ENCODE measurements at regions not wholly inside any gene's neighbourhood (a gene's known extent, or its start where the extent isn't known, plus 50 kb on each side); places are given as distances from the start of the nearest gene placed in this dataset.

DNA sequence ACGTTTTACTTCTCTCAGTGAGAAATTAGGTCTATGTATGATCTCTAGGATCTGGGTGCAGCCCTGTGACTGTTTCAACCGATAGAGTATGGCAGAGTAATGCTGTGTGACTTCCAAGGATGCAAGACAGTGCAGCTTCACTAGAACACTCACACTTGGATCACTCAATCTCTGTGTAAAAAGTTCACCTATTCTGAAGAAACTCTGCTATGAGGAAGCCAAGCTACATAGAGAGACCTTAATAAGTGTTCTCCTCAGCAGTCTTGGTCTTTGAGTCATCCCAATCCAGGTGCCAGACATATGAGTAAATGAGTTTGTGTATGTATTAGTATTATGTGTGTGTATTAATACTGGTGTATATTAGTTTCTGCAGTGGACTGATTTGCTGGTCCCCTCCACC, 335.0 kb downstream of the NR4A2 start:
- H3K27me3 Mint-ChIP-seq = no peaks in the 10 kb centered on the region
- no peak for DNase-seq
- H3K4me1 Mint-ChIP-seq = no peaks in the 10 kb centered on the region
- H3K36me3 ChIP-seq (replicated peaks in 1 of 2; ENCODE audit: control extremely low read depth in 1 of 2, control insufficient read depth in 1 of 2, extremely low read depth in 1 of 2, insufficient read depth in 2 of 2, low read length in 1 of 2) = no peaks in the 10 kb centered on the region
- H3K9me3 ChIP-seq (ENCODE audit: control extremely low read depth in 1 of 3, control insufficient read depth in 2 of 3, insufficient read depth in 1 of 3, low read length in 2 of 3) = no peaks in the 10 kb centered on the region
- H3K4me1 ChIP-seq (ENCODE audit: control insufficient read depth in 2 of 2, insufficient read depth in 2 of 2, low read length in 2 of 2) = no peaks in the 10 kb centered on the region
- no peak overlapping the region for H3K4me3 Mint-ChIP-seq
- no peaks in the 10 kb centered on the region for H3K79me2 ChIP-seq (ENCODE audit: control insufficient read depth, insufficient read depth, low read length)
- H3K27ac ChIP-seq (ENCODE audit: low read length in 2 of 2) = no peak overlapping the region
- H3K9ac ChIP-seq (ENCODE audit: low read length) = no peak overlapping the region
- ChIA-PET POLR2A (no interaction called here), CTCF (no interaction called here)
- no peak overlapping the region for H3K4me3 ChIP-seq (ENCODE audit: control extremely low read depth in 1 of 5, extremely low read depth in 1 of 5, insufficient read depth in 1 of 5, low read depth in 2 of 5, low read length in 4 of 5)
- no peaks in the 10 kb centered on the region for H3K9me3 Mint-ChIP-seq (ENCODE audit: insufficient read depth)
- no peak overlapping the region for H2AFZ ChIP-seq (ENCODE audit: insufficient read depth, low read depth, low read length, poor library complexity, severe bottlenecking)
- H3K27me3 ChIP-seq (replicated peaks in 1 of 4; ENCODE audit: control extremely low read depth in 1 of 4, control insufficient read depth in 3 of 4, insufficient read depth in 4 of 4, low read length in 3 of 4) = no peaks in the 10 kb centered on the region
- WGBS (ENCODE audit: insufficient coverage) = 80% methylated on average over 1 of the region's 2 CpGs
- H4K20me1 ChIP-seq (ENCODE audit: control insufficient read depth, insufficient read depth, low read length, poor library complexity, severe bottlenecking) = no peaks in the 10 kb centered on the region
- TF ChIP-seq CTCF (IDR thresholded peaks at IDR 0.05) = no peak
- no peak for TF ChIP-seq EZH2 (IDR thresholded peaks at IDR 0.05; ENCODE audit: borderline replicate concordance, insufficient read depth, low read depth, low read length, poor library complexity, severe bottlenecking)
- intact Hi-C loops (cut with micrococcal nuclease) = no loop called here
- no peak overlapping the region for H3K4me2 ChIP-seq (replicated peaks; ENCODE audit: low read depth, low read length, poor library complexity, severe bottlenecking)
- H3K27ac Mint-ChIP-seq = no peak overlapping the region
- no peak for ATAC-seq (ENCODE audit: low read depth)

DNA sequence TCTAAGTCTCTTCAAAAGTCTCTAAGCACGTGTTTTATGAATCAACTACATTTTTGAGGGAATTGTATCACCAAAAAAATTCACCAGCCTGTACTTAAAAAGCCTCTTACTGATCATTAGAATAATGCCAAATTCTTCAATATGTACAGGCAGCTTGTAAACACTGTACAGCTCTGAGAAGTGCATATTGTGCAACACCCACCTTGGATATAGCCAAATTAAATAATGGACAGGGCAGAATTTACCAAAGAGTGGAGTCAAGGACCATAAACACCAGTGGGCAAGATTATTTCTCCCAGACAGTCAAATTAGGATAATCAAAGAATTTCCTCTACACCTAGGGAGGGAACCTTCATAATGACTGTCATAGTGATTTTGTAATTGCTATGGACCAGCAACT, 338.2 kb downstream of the NR4A2 start:
- H3K4me1 Mint-ChIP-seq = no peaks in the 10 kb centered on the region

More for the DNA sequence above, 338.2 kb downstream of the NR4A2 start:
- DNase-seq (no peak), ATAC-seq (ENCODE audit: low read depth) (no peak)
- no peaks in the 10 kb centered on the region for H3K36me3 ChIP-seq (replicated peaks in 1 of 2; ENCODE audit: control extremely low read depth in 1 of 2, control insufficient read depth in 1 of 2, extremely low read depth in 1 of 2, insufficient read depth in 2 of 2, low read length in 1 of 2)
- H3K4me3 ChIP-seq (ENCODE audit: control extremely low read depth in 1 of 5, extremely low read depth in 1 of 5, insufficient read depth in 1 of 5, low read depth in 2 of 5, low read length in 4 of 5) = no peak overlapping the region
- H3K4me2 ChIP-seq (replicated peaks; ENCODE audit: low read depth, low read length, poor library complexity, severe bottlenecking) = no peak overlapping the region
- WGBS (ENCODE audit: insufficient coverage) = no CpG with 5 or more reads among the region's 1 CpG
- Mint-ChIP-seq H3K4me3 (no peak overlapping the region), H3K27me3 (no peaks in the 10 kb centered on the region), H3K27ac (no peak overlapping the region), H3K9me3 (ENCODE audit: insufficient read depth) (no peaks in the 10 kb centered on the region)
- no peaks in the 10 kb centered on the region for H3K9me3 ChIP-seq (ENCODE audit: control extremely low read depth in 1 of 3, control insufficient read depth in 2 of 3, insufficient read depth in 1 of 3, low read length in 2 of 3)
- no peak overlapping the region for H3K27ac ChIP-seq (ENCODE audit: low read length in 2 of 2)
- H3K4me1 ChIP-seq (ENCODE audit: control insufficient read depth in 2 of 2, insufficient read depth in 2 of 2, low read length in 2 of 2) = no peaks in the 10 kb centered on the region
- intact Hi-C loops (cut with micrococcal nuclease) = no loop called here
- no peaks in the 10 kb centered on the region for H4K20me1 ChIP-seq (ENCODE audit: control insufficient read depth, insufficient read depth, low read length, poor library complexity, severe bottlenecking)
- TF ChIP-seq EZH2 (IDR thresholded peaks at IDR 0.05; ENCODE audit: borderline replicate concordance, insufficient read depth, low read depth, low read length, poor library complexity, severe bottlenecking) (no peak), CTCF (IDR thresholded peaks at IDR 0.05) (no peak)
- no peak overlapping the region for H3K9ac ChIP-seq (ENCODE audit: low read length)
- no peaks in the 10 kb centered on the region for H3K79me2 ChIP-seq (ENCODE audit: control insufficient read depth, insufficient read depth, low read length)
- ChIA-PET CTCF (no interaction called here), POLR2A (no interaction called here)
- H2AFZ ChIP-seq (ENCODE audit: insufficient read depth, low read depth, low read length, poor library complexity, severe bottlenecking) = no peak overlapping the region
- no peaks in the 10 kb centered on the region for H3K27me3 ChIP-seq (replicated peaks in 1 of 4; ENCODE audit: control extremely low read depth in 1 of 4, control insufficient read depth in 3 of 4, insufficient read depth in 4 of 4, low read length in 3 of 4)

Data from B cell (primary cell).